LNCAP (cell line): ENCODE measurements at regions not wholly inside any gene's neighbourhood (a gene's known extent, or its start where the extent isn't known, plus 50 kb on each side); places are given as distances from the start of the nearest gene placed in this dataset.

ENCODE experiments used
- TF ChIP-seq, protein P1 (sequence below): fragments of 450-650 bp; IDR thresholded peaks from 2 replicates; pipeline ENCODE4 v1.5.1; 2017; ENCODE audit warnings: mild to moderate bottlenecking

GRCh38 chr12:75720812-75721641 is 209.6 kb upstream of the KRR1 start:
- TF ChIP-seq, protein P1, sequence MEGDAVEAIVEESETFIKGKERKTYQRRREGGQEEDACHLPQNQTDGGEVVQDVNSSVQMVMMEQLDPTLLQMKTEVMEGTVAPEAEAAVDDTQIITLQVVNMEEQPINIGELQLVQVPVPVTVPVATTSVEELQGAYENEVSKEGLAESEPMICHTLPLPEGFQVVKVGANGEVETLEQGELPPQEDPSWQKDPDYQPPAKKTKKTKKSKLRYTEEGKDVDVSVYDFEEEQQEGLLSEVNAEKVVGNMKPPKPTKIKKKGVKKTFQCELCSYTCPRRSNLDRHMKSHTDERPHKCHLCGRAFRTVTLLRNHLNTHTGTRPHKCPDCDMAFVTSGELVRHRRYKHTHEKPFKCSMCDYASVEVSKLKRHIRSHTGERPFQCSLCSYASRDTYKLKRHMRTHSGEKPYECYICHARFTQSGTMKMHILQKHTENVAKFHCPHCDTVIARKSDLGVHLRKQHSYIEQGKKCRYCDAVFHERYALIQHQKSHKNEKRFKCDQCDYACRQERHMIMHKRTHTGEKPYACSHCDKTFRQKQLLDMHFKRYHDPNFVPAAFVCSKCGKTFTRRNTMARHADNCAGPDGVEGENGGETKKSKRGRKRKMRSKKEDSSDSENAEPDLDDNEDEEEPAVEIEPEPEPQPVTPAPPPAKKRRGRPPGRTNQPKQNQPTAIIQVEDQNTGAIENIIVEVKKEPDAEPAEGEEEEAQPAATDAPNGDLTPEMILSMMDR: no peak

- TF ChIP-seq, protein P1: no peak
Observed at GRCh38 chr12:75717902-75718301, 206.5 kb upstream of the KRR1 start.

DNA sequence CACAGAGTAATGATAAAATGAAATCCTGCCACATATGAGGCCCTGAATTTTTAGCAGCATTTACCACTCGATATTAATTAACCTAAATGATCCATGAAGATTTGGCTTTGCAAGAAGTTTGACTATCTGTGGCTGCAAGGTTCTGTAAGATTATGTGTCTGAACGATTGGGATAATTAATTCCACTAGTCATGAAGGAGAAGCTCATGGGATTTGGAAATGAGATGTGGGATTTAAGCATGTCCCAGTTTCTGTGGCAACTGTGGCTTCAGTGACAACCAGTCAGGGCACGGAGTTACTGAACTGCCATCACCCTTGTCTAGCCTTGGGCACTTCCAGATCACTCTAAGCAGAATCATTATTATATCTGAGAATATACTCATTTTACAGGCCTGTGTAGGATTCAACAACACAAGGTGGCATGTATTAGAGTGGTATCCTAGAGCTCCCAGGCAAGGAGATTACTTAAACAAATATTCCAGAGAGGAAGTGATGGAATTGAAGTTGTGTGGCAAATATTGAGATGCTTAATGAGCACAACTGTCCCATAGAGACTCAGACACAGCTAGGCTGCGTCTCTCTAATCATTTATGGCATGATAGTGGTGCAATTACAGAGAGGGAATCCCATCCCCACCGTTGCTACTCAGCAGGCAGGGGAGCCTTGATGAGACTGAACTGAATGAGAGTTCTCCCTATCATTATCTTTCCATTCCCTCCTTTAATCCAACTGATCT is 205.0 kb upstream of the KRR1 start:
- TF ChIP-seq, protein P1: no peak

DNA sequence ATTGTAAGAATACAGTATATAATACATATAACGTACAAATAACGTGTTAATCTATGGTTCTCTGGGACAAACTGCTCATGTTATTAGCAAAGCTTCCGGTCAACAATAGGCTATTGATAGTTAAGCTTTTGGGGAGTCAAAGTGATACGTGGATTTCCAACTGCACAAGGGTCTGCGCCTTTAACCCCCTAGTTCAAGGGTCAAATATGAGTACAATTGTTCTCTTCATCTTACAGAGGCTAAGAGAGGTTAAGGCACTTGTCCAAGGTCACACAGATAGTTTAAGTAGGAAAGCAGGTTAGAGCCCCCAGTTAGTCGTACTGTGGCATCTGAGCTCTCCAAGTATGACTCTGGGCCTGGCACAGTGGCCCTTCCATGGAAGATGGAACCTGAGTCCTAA is 204.3 kb upstream of the KRR1 start:
- TF ChIP-seq, protein P1: no peak

DNA sequence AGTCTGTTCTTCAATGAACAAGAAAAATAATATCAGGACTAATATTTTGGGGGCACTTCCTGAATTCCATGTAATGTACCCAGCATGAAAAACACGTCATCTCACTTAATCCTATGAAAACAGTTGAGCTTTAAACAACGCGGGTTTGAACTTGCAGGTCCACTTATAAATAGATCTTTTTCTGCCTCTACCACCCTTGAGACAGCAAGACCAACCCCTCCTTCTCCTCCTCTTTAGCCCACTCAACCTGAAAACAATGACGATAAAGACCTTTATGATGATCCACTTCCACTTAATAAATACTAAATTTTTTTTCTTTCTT is 203.9 kb upstream of the KRR1 start:
- TF ChIP-seq, protein P1: no peak

DNA sequence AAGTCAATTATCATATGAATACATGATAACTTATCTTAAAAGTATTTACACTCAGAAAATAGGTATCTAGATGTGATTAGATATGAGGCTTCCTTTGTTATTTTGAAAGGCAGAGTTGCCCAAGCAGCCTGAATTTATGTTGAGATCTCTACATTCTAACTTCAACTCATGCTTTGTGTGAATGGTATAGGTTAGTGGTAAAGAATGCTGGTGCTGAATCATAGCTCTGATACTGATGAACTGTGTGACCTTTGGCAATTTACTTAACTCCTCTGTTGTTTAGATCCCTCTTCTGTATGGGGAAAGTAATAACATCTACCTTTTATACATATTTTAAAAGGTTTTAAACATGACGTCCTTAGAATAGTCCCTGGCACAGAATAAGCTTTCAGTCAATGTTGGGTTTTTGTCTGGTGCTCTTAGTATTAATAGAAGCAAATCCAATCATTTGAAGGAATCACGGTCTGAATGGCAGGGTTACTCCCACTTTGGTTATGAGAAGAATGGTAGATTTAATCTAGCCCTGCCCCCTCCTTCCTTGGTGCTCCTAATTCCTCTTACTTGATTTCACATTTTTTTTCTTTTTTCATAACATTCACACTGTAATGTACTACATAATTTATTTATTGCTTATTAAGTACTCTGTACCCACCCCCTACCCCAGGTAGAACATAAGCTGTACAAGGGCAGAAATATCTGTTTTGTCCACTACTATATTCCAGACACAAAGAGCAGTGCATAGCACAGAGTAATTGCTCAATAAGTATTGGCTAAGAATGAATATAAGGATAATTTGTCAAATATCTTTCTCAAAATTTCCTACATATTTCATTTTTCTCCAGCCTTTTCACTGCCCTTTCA is 203.3 kb upstream of the KRR1 start:
- TF ChIP-seq, protein P1: no peak

- TF ChIP-seq, protein P1: no peak
Observed at GRCh38 chr12:75713434-75713833, 202.0 kb upstream of the KRR1 start.
